RWPE2 (cell line): ENCODE measurements at regions not wholly inside any gene's neighbourhood (a gene's known extent, or its start where the extent isn't known, plus 50 kb on each side); places are given as distances from the start of the nearest gene placed in this dataset.

Source experiments
- ATAC-seq: fragments of 200-7000 bp; cut with Tn5 transposase; 3 replicates; pipeline ENCODE4 v1.9.1; 2021; ENCODE audit warnings: low read depth
- DNase-seq: peaks from one replicate; pipeline ENCODE4 v3.0.0-alpha.2; 2020; ENCODE audit warnings: low spot score
- H3K27ac ChIP-seq: fragments of 450-650 bp; 2 replicates; pipeline ENCODE4 v1.5.1; 2017; ENCODE audit warnings: mild to moderate bottlenecking; ENCODE audit not compliant: poor library complexity, severe bottlenecking
- H3K27me3 ChIP-seq: fragments of 250-450 bp; sonication (Bioruptor Pico); 2 replicates; pipeline ENCODE4 v1.5.1; 2021; ENCODE audit warnings: mild to moderate bottlenecking, moderate library complexity; ENCODE audit not compliant: insufficient read depth, poor library complexity, severe bottlenecking
- H3K36me3 ChIP-seq: fragments of 250-450 bp; sonication (Bioruptor Pico); 2 replicates; pipeline ENCODE4 v1.5.1; 2020; ENCODE audit warnings: low read depth, mild to moderate bottlenecking, moderate library complexity
- H3K4me1 ChIP-seq: fragments of 250-450 bp; sonication (Bioruptor Pico); 2 replicates; pipeline ENCODE4 v1.5.1; 2021; ENCODE audit warnings: mild to moderate bottlenecking, moderate library complexity; ENCODE audit not compliant: insufficient read depth, poor library complexity, severe bottlenecking
- H3K4me3 ChIP-seq: fragments of 250-450 bp; sonication (Bioruptor Pico); 2 replicates; pipeline ENCODE4 v1.5.1; 2021; ENCODE audit warnings: mild to moderate bottlenecking, moderate library complexity; ENCODE audit not compliant: severe bottlenecking
- H3K9me3 ChIP-seq: fragments of 250-450 bp; sonication (Bioruptor Pico); 2 replicates; pipeline ENCODE4 v1.5.1; 2021; ENCODE audit warnings: mild to moderate bottlenecking, moderate library complexity; ENCODE audit not compliant: severe bottlenecking
- TF ChIP-seq, protein P1 (sequence below): fragments of 450-650 bp; IDR thresholded peaks from one replicate; pipeline ENCODE4 v1.5.1; 2017; ENCODE audit warnings: mild to moderate bottlenecking, moderate library complexity; ENCODE audit not compliant: poor library complexity, severe bottlenecking

DNA sequence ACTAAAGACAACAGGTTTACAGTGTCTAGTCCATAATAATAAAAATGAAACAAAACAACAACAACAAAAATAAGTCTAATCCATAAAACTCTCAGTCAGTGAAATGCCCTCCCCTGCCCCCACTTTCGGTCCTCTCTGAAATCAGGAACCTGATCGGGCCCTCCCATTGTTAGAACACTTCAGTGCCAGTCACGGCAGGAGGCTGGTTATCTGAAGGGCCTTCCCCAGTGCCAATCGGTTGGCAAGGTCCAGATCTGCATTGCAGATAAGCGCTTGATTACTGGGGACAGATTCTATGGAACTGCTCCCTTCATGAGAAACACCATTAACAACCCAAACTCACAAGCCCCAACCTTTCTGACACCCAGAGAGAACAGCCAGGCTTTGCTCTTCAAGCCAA lies 72.2 kb upstream of the EEPD1 start:
- H3K4me3 ChIP-seq: no peak overlapping the region
- DNase-seq: no peak
- TF ChIP-seq, protein P1, sequence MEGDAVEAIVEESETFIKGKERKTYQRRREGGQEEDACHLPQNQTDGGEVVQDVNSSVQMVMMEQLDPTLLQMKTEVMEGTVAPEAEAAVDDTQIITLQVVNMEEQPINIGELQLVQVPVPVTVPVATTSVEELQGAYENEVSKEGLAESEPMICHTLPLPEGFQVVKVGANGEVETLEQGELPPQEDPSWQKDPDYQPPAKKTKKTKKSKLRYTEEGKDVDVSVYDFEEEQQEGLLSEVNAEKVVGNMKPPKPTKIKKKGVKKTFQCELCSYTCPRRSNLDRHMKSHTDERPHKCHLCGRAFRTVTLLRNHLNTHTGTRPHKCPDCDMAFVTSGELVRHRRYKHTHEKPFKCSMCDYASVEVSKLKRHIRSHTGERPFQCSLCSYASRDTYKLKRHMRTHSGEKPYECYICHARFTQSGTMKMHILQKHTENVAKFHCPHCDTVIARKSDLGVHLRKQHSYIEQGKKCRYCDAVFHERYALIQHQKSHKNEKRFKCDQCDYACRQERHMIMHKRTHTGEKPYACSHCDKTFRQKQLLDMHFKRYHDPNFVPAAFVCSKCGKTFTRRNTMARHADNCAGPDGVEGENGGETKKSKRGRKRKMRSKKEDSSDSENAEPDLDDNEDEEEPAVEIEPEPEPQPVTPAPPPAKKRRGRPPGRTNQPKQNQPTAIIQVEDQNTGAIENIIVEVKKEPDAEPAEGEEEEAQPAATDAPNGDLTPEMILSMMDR: no peak
- H3K36me3 ChIP-seq: no peaks in the 10 kb centered on the region
- ATAC-seq: no peak
- no peaks in the 10 kb centered on the region for H3K27me3 ChIP-seq
- H3K9me3 ChIP-seq: no peaks in the 10 kb centered on the region
- H3K4me1 ChIP-seq: no peaks in the 10 kb centered on the region
- H3K27ac ChIP-seq: no peak overlapping the region

DNA sequence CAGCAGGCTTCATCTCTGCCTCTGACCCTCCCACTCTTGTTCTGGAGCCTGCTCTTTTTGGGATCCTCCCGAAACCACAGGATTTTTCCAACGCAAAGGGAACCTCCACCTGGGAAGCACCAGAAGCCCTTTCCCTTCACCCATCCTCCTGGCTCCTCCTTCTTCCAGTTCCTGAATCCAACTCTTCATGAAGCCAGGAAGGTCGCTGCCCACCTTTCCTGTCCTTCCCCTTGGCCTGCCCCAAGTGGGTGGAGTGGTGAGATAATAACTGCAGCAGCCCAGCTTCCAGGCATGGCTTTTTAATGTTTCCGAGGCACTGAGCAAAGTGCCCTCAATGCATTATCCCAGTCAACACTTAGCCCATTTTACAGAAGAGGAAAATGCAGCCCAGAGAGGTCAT lies 70.8 kb upstream of the EEPD1 start:
- TF ChIP-seq, protein P1: no peak
- H3K4me1 ChIP-seq: no peaks in the 10 kb centered on the region
- no peak for ATAC-seq
- H3K27me3 ChIP-seq: no peaks in the 10 kb centered on the region
- DNase-seq: no peak
- no peaks in the 10 kb centered on the region for H3K9me3 ChIP-seq
- no peaks in the 10 kb centered on the region for H3K36me3 ChIP-seq
- no peak overlapping the region for H3K4me3 ChIP-seq
- H3K27ac ChIP-seq: no peak overlapping the region

- no peaks in the 10 kb centered on the region for H3K36me3 ChIP-seq
- no peak overlapping the region for H3K4me3 ChIP-seq
- ATAC-seq: no peak
- TF ChIP-seq, protein P1: peak; percentile 8
- H3K27me3 ChIP-seq: no peaks in the 10 kb centered on the region
- no peaks in the 10 kb centered on the region for H3K9me3 ChIP-seq
- DNase-seq: no peak
- no peaks in the 10 kb centered on the region for H3K4me1 ChIP-seq
- H3K27ac ChIP-seq: no peak overlapping the region
Observed at GRCh38 chr7:36082910-36083309, 70.1 kb upstream of the EEPD1 start.

- H3K4me1 ChIP-seq: no peaks in the 10 kb centered on the region
- TF ChIP-seq, protein P1: no peak
- H3K27ac ChIP-seq: no peak overlapping the region
- DNase-seq: no peak
- H3K27me3 ChIP-seq: no peaks in the 10 kb centered on the region
- no peak overlapping the region for H3K4me3 ChIP-seq
- no peaks in the 10 kb centered on the region for H3K36me3 ChIP-seq
- H3K9me3 ChIP-seq: no peaks in the 10 kb centered on the region
- no peak for ATAC-seq
Observed at GRCh38 chr7:36083626-36084380, 69.3 kb upstream of the EEPD1 start.

- Histone ChIP-seq H3K9me3 (no peaks in the 10 kb centered on the region), H3K27me3 (no peaks in the 10 kb centered on the region), H3K4me3 (no peak overlapping the region), H3K36me3 (no peaks in the 10 kb centered on the region), H3K27ac (no peak overlapping the region), H3K4me1 (no peaks in the 10 kb centered on the region)
- DNase-seq (no peak), ATAC-seq (peak; percentile 80)
- TF ChIP-seq, protein P1: peak; percentile 47
Observed at GRCh38 chr7:36084485-36085091, 68.5 kb upstream of the EEPD1 start.
